AG10803 (cell line): ENCODE measurements at regions not wholly inside any gene's neighbourhood (a gene's known extent, or its start where the extent isn't known, plus 50 kb on each side); places are given as distances from the start of the nearest gene placed in this dataset.

Source experiments
- DNase-seq: peaks from one replicate; pipeline ENCODE4 v3.0.0; 2010; ENCODE audit warnings: low read depth
- H3K4me3 ChIP-seq: 2 replicates; pipeline ENCODE4 v1.5.1; 2011; ENCODE audit warnings: mild to moderate bottlenecking, low read length, control low read depth
- TF ChIP-seq, protein P1 (sequence below): conservative IDR thresholded peaks from 2 replicates; pipeline ENCODE4 v1.5.1; 2011; ENCODE audit warnings: mild to moderate bottlenecking, low read length, control low read depth, inconsistent platforms

GRCh38 chr1:102420034-102420433 lies 423.3 kb upstream of the OLFM3 start:
- TF ChIP-seq, protein P1, sequence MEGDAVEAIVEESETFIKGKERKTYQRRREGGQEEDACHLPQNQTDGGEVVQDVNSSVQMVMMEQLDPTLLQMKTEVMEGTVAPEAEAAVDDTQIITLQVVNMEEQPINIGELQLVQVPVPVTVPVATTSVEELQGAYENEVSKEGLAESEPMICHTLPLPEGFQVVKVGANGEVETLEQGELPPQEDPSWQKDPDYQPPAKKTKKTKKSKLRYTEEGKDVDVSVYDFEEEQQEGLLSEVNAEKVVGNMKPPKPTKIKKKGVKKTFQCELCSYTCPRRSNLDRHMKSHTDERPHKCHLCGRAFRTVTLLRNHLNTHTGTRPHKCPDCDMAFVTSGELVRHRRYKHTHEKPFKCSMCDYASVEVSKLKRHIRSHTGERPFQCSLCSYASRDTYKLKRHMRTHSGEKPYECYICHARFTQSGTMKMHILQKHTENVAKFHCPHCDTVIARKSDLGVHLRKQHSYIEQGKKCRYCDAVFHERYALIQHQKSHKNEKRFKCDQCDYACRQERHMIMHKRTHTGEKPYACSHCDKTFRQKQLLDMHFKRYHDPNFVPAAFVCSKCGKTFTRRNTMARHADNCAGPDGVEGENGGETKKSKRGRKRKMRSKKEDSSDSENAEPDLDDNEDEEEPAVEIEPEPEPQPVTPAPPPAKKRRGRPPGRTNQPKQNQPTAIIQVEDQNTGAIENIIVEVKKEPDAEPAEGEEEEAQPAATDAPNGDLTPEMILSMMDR = no peak
- no peak overlapping the region for H3K4me3 ChIP-seq
- no peak for DNase-seq
